ENCODE measurements at regions not wholly inside any gene's neighbourhood (a gene's known extent, or its start where the extent isn't known, plus 50 kb on each side); places are given as distances from the start of the nearest gene placed in this dataset.

DNA sequence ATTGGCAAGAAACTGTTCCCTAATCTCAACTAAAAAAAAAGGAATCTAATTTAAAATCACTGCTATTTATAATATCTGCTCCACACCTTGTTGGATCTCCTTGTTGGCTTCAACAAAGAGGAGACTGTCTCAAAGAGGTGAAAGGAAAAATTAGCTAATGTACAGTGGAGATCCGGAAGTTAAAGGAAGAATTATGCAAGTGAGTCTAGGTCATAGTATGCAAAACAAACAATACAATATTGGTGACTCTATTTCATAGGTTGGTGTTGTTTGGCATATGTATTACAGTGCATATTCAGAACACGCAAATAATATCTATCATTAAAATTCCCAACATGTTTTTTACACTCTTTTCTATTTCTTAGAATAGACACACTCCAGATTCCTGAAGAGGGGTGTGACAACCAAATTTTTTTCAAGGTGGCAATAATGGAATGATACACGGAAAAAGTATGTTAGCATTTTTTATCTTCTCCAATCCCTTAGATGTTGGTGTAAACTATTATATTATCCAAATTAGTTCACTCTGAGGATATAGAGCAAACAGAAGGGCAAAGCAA lies 685.3 kb downstream of the KCNA4 start:
- TF ChIP-seq, protein P1, sequence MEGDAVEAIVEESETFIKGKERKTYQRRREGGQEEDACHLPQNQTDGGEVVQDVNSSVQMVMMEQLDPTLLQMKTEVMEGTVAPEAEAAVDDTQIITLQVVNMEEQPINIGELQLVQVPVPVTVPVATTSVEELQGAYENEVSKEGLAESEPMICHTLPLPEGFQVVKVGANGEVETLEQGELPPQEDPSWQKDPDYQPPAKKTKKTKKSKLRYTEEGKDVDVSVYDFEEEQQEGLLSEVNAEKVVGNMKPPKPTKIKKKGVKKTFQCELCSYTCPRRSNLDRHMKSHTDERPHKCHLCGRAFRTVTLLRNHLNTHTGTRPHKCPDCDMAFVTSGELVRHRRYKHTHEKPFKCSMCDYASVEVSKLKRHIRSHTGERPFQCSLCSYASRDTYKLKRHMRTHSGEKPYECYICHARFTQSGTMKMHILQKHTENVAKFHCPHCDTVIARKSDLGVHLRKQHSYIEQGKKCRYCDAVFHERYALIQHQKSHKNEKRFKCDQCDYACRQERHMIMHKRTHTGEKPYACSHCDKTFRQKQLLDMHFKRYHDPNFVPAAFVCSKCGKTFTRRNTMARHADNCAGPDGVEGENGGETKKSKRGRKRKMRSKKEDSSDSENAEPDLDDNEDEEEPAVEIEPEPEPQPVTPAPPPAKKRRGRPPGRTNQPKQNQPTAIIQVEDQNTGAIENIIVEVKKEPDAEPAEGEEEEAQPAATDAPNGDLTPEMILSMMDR (IDR thresholded peaks at IDR 0.05; ENCODE audit: insufficient read depth, low read length, poor library complexity, severe bottlenecking): no peak
- no peak for TF ChIP-seq EZH2phosphoT487 (conservative IDR thresholded peaks at IDR 0.05; ENCODE audit: low read length)

Measured in SU-DHL-6 (cell line).